ENCODE measurements at regions not wholly inside any gene's neighbourhood (a gene's known extent, or its start where the extent isn't known, plus 50 kb on each side); places are given as distances from the start of the nearest gene placed in this dataset.

GRCh38 chr16:60432472-60432871 lies 1603.8 kb downstream of the CDH8 start:
- no peak for TF ChIP-seq TAF1 (IDR thresholded peaks at IDR 0.05; ENCODE audit: borderline replicate concordance, insufficient read depth, low read length)
- no peak for TF ChIP-seq SIN3A (IDR thresholded peaks at IDR 0.05; ENCODE audit: borderline replicate concordance, insufficient read depth, low read length)
- no peak for TF ChIP-seq REST (IDR thresholded peaks at IDR 0.05; ENCODE audit: insufficient read depth in 1 of 2, low read depth in 2 of 2, low read length in 2 of 2)
- no peak for TF ChIP-seq POLR2AphosphoS5 (IDR thresholded peaks at IDR 0.05; ENCODE audit: low read depth, low read length)

Measured in PFSK-1 (cell line).